ENCODE measurements at regions not wholly inside any gene's neighbourhood (a gene's known extent, or its start where the extent isn't known, plus 50 kb on each side); places are given as distances from the start of the nearest gene placed in this dataset.

- no peak for TF ChIP-seq CTCF (IDR thresholded peaks at IDR 0.05)
- TF ChIP-seq POLR2AphosphoS5 (IDR thresholded peaks at IDR 0.05; ENCODE audit: low read depth, low read length), result no peak
- no peak for TF ChIP-seq REST (IDR thresholded peaks at IDR 0.05; ENCODE audit: insufficient read depth in 1 of 2, low read depth in 2 of 2, low read length in 1 of 2)
Observed at GRCh38 chr14:85391455-85391854, 138.5 kb upstream of the FLRT2 start.
